Heart left ventricle (tissue), 16 donors: ENCODE measurements at regions not wholly inside any gene's neighbourhood (a gene's known extent, or its start where the extent isn't known, plus 50 kb on each side); places are given as distances from the start of the nearest gene placed in this dataset.
A peak's percentile ranks its signal among the peaks of the same experiment; 100 is the strongest.

ENCODE experiments used
- ATAC-seq, 4 donors: fragments of 200-7000 bp; cut with Tn5 transposase; one replicate each; pipeline ENCODE4 v1.9.1; 2020 to 2022; ENCODE audit warnings: moderate library complexity in 4 of 4, mild to moderate bottlenecking in 3 of 4, moderate number of reproducible peaks in 1 of 4
- DNase-seq, 5 donors: peaks; one replicate each; pipeline ENCODE4 v3.0.0-alpha.2; 2020
- H3K27ac ChIP-seq, 12 donors: fragments of 200-600 bp; sonication (generic) in 4 of 12; one replicate each; pipeline versions ENCODE4 v1.5.0 to v1.8.0; 2016 to 2022; ENCODE audit warnings: mild to moderate bottlenecking in 2 of 12
- H3K27me3 ChIP-seq, 9 donors: fragments of 200-600 bp; sonication (generic) in 2 of 9; one replicate each; pipeline versions ENCODE4 v1.5.1 to v1.8.0; 2016 to 2022; ENCODE audit warnings: mild to moderate bottlenecking in 3 of 9
- H3K36me3 ChIP-seq, 9 donors: fragments of 200-600 bp; sonication (generic) in 2 of 9; one replicate each; pipeline versions ENCODE4 v1.5.0 to v1.8.0; 2018 to 2022; ENCODE audit warnings: mild to moderate bottlenecking in 2 of 9
- H3K4me1 ChIP-seq, 12 donors: fragments of 200-600 bp; sonication (generic) in 4 of 12; one replicate each; pipeline versions ENCODE4 v1.5.0 to v1.8.0; 2016 to 2022; ENCODE audit warnings: mild to moderate bottlenecking in 3 of 12
- H3K4me3 ChIP-seq, 12 donors: fragments of 200-600 bp; sonication (generic) in 4 of 12; one replicate each; pipeline versions ENCODE4 v1.5.0 to v1.8.0; 2017 to 2022; ENCODE audit warnings: mild to moderate bottlenecking in 9 of 12, moderate library complexity in 4 of 12
- H3K9me3 ChIP-seq, 12 donors: fragments of 200-600 bp; sonication (generic) in 4 of 12; one replicate each; pipeline versions ENCODE4 v1.5.0 to v1.8.0; 2016 to 2022; ENCODE audit warnings: mild to moderate bottlenecking in 1 of 12
- CTCF ChIP-seq, 12 donors: fragments of 200-600 bp; sonication (generic) in 4 of 12; IDR thresholded peaks; one replicate each; pipeline versions ENCODE4 v1.5.0 to v1.8.0; 2018 to 2022; ENCODE audit warnings: antibody characterized with exemption in 12 of 12, mild to moderate bottlenecking in 5 of 12
- POLR2A ChIP-seq, 2 donors: fragments of 450-650 bp; IDR thresholded peaks; one replicate each; pipeline ENCODE4 v1.6.1; 2017; ENCODE audit warnings: antibody characterized with exemption in 2 of 2, mild to moderate bottlenecking in 2 of 2, moderate library complexity in 2 of 2
- WGBS, 4 donors: extraction: QIAGEN DNeasy Blood & Tissue Kit in 2 of 4; methylation state at CpG; one replicate each; pipeline versions ENCODE4 v1.1.5 to v1.1.7; 2013 to 2018; 5-methylcytosine and 5-hydroxymethylcytosine counted together
- intact Hi-C, 10 donors: fragments of 100-400 bp; cut with DNase I; formaldehyde crosslinking; loops; one replicate each; pipeline versions ENCODE4 v1.11.1 to v1.14.2; 2022
- donor health status: ischemic (EF 13 %, LVEDD 7.1; RV severe dilation, severe dysfunction).
- donor health status: healthy with polysubstance abuse.
- donor health status: DM: no; HTN: yes; CAD: no.
- donor health status: DM: no; HTN: no; CAD: no.
- donor health status: ischemic (EF 25% LVEDD 6.9; RV normal size, moderate dysfunction).
- donor health status: ischemic (EF 25% LVEDD 5.7; RV mildly dilated, moderate dysfunction).
- donor health status: healthy.
- donor health status: DM: yes; HTN: yes; CAD: no.
- donor health status: ischemic (EF 35%, LVEDD 5.7; RV mildly dilated, moderate dysfunction).
- donor health status: nonischemic (EF 11% LVEDD 7.7; RV severe dilation, severe dysfunction).
- donor health status: DM: yes; HTN: yes; CAD: no.
- donor health status: PGD.
- donor health status: ischemic (EF 29% LVEDD 5.4; RV normal size, mild dysfunction).
- donor health status: nonischemic (EF 23%, LVEDD 6.1; RV moderate dilation, normal function).

- peaks cover 0 to 9% (median 0%) of the 10 kb centered on the region in 12 donors for H3K4me1 ChIP-seq
- peak overlapping the region in 1 of 12 donors; percentile 8 for H3K27ac ChIP-seq
- intact Hi-C loops: loop anchor here (2.0 to 10.0 kb wide), 15 partner anchors 167 to 940 kb away; partner anchors contain the start of gene THBS1 (in 8 of the 10)
- no peaks in the 10 kb centered on the region for H3K27me3 ChIP-seq
- peak; percentile 69 to 89 (median 74) for DNase-seq
- H3K36me3 ChIP-seq: no peaks in the 10 kb centered on the region
- ATAC-seq: peak; percentile 80 to 94 (median 91)
- TF ChIP-seq CTCF (IDR thresholded peaks at IDR 0.05) (peak; percentile 97 to 100 (median 98)), POLR2A (IDR thresholded peaks at IDR 0.05) (no peak)
- H3K9me3 ChIP-seq: no peaks in the 10 kb centered on the region
- 19 to 23% (median 22%) methylated on average over 10 to 12 of the region's 12 CpGs for WGBS, 4 donors
- H3K4me3 ChIP-seq: no peak overlapping the region
These were observed 253.0 kb upstream of the RASGRP1 start for GRCh38 chr15:38817427-38818156.

DNA sequence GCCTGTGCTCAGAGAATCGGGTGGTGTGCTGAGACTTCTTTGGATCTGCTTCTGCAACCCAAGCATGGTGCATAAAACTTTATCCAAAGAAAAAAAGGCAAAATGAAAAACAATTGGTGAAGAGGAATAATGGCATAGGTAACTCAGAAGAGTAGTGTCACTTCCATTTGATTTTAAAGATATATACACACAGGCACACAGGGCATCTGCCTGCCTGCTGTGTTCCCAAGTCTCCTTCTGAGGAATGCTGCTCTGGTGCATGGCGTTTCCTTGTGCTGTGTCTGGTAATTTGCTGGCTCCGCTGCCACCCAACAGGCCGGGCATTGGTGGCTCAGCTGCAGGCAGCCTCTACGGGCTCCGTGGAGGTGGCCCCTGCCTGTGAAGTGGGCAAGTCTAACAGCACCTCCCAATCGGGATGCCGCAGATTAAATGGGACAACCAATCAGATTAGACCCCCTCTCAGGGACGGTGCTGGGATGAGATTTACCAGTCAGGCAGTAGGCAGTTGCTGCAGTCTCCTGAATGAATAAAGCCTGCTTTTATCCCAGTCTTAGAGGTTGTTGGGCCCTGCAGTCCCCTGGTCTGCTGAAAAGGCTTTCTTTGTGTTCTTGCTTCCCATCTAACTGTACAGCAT, 253.7 kb upstream of the RASGRP1 start:
- 78 to 87% (median 84%) methylated on average over 8 to 9 of the region's 9 CpGs for WGBS, 4 donors
- no peak overlapping the region for H3K27ac ChIP-seq
- peak in 1 of 4 donors; percentile 16 for ATAC-seq
- H3K4me1 ChIP-seq: peaks cover 0 to 9% (median 0%) of the 10 kb centered on the region in 12 donors
- no peak for TF ChIP-seq CTCF (IDR thresholded peaks at IDR 0.05)
- no peak for TF ChIP-seq POLR2A (IDR thresholded peaks at IDR 0.05)
- H3K9me3 ChIP-seq: no peaks in the 10 kb centered on the region
- H3K27me3 ChIP-seq: no peaks in the 10 kb centered on the region
- intact Hi-C loops: loop anchor here in 9 of 10 donors (2.0 to 10.0 kb wide), 15 partner anchors 167 to 939 kb away; partner anchors contain the start of gene THBS1 (in 5 of the 9)
- no peak overlapping the region for H3K4me3 ChIP-seq
- no peak for DNase-seq
- no peaks in the 10 kb centered on the region for H3K36me3 ChIP-seq

- no peak for ATAC-seq
- Histone ChIP-seq H3K27ac (no peak overlapping the region), H3K4me1 (peaks cover 0 to 9% (median 0%) of the 10 kb centered on the region in 12 donors), H3K9me3 (no peaks in the 10 kb centered on the region), H3K36me3 (no peaks in the 10 kb centered on the region), H3K4me3 (no peak overlapping the region), H3K27me3 (no peaks in the 10 kb centered on the region)
- DNase-seq: no peak
- 77 to 80% (median 78%) methylated on average over 8 of the region's 8 CpGs for WGBS, 4 donors
- intact Hi-C loops: loop anchor here in 9 of 10 donors (2.0 to 10.0 kb wide), 15 partner anchors 165 to 938 kb away; partner anchors contain the start of gene THBS1 (in 5 of the 9)
- TF ChIP-seq POLR2A (IDR thresholded peaks at IDR 0.05) (no peak), CTCF (IDR thresholded peaks at IDR 0.05) (no peak)
These were observed 254.9 kb upstream of the RASGRP1 start for GRCh38 chr15:38819387-38819950.

- no peak overlapping the region for H3K4me3 ChIP-seq
- ATAC-seq: no peak
- intact Hi-C loops: loop anchor here in 3 of 10 donors (5.0 to 10.0 kb wide), 3 partner anchors 62 to 169 kb away; no protein-coding TSS in a partner anchor
- no peak overlapping the region for H3K27ac ChIP-seq
- DNase-seq: no peak
- H3K27me3 ChIP-seq: no peaks in the 10 kb centered on the region
- 59 to 79% (median 73%) methylated on average over 3 of the region's 3 CpGs for WGBS, 4 donors
- TF ChIP-seq POLR2A (IDR thresholded peaks at IDR 0.05) (no peak), CTCF (IDR thresholded peaks at IDR 0.05) (no peak)
- H3K9me3 ChIP-seq: no peaks in the 10 kb centered on the region
- H3K36me3 ChIP-seq: no peaks in the 10 kb centered on the region
- H3K4me1 ChIP-seq: peaks cover 0 to 12% (median 0%) of the 10 kb centered on the region in 12 donors
These were observed 258.6 kb upstream of the RASGRP1 start for GRCh38 chr15:38823263-38823662.
